ENCODE measurements at regions not wholly inside any gene's neighbourhood (a gene's known extent, or its start where the extent isn't known, plus 50 kb on each side); places are given as distances from the start of the nearest gene placed in this dataset.

DNA sequence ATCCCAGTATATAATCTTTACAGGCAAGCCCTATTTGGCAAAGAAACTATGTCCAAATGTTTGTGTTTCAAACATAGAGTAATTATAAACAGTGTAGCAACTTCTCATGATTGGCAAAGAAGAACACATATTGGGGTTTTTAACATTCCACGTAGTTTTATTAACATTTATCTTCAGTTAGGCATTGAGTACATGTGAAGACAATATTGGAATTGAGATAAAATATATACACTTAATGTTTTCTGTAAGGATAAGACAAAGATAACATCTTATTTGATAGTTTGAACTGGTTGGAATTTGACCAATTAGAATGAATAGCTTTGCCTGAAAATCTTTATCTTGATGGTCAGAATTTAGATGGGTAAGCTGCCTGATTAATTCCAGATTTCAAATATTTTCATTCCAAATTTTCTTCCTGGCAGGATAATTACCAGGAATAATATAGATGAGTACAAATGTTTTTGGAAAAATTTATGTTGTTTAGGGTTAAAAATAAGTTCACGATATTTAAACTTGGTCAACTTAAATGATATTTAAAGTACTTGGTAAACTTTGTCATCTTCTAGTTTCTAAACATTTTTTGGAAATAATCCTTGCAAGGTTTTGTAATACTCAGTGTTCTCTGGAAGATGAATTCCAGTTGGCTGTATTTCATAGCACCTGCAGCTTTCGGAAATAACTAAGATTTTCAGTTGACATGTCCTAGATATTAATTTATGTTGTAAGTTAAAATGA lies 536.5 kb upstream of the SPRY2 start:
- no peak overlapping the region for H3K14ac ChIP-seq (replicated peaks; ENCODE audit: low read depth, low read length)
- BruUV-seq (replicated peaks) = no TSS peak
- H3K4me3 ChIP-seq (ENCODE audit: insufficient read depth, low read depth, low read length) = no peak overlapping the region

More for the DNA sequence above, 536.5 kb upstream of the SPRY2 start:
- no peak overlapping the region for H2BK120ac ChIP-seq (ENCODE audit: low read depth, low read length)
- no peaks in the 10 kb centered on the region for H4K20me1 ChIP-seq (ENCODE audit: insufficient read depth, low read length)
- H3K18ac ChIP-seq (ENCODE audit: low read depth, low read length) = no peak overlapping the region
- TF ChIP-seq MAZ (IDR thresholded peaks at IDR 0.05; ENCODE audit: borderline replicate concordance, low read depth, low read length) (no peak), RFX5 (IDR thresholded peaks at IDR 0.05; ENCODE audit: low read depth, low read length) (no peak), POLR2A (IDR thresholded peaks at IDR 0.05; ENCODE audit: low read depth, low read length) (no peak), ELK1 (IDR thresholded peaks at IDR 0.05; ENCODE audit: borderline replicate concordance, low read depth, low read length) (no peak)
- no peak overlapping the region for H3K56ac ChIP-seq (ENCODE audit: extremely low read depth, insufficient read depth, low read length)
- in situ Hi-C loops (cut with MboI; ENCODE audit: low sequenced_read_pairs) = no loop called here
- H3K23ac ChIP-seq (ENCODE audit: low read depth, low read length) = no peak overlapping the region
- dilution Hi-C loops (cut with HindIII; ENCODE audit: low sequenced_read_pairs, unreplicated experiment) = no loop called here
- H2BK15ac ChIP-seq (ENCODE audit: low read depth, low read length) = no peak overlapping the region
- no peak overlapping the region for H4K91ac ChIP-seq (ENCODE audit: insufficient read depth, low read depth, low read length)
- H4K8ac ChIP-seq (ENCODE audit: low read depth in 2 of 2, low read length in 2 of 2) = no peak overlapping the region
- H3K9me1 ChIP-seq (ENCODE audit: insufficient read depth, low read length) = no peaks in the 10 kb centered on the region
- H2AK9ac ChIP-seq (replicated peaks; ENCODE audit: low read depth, low read length, poor library complexity) = no peak overlapping the region
- no peak overlapping the region for H3K27ac ChIP-seq (ENCODE audit: insufficient read depth, low read length)
- no peaks in the 10 kb centered on the region for H3K27me3 ChIP-seq (ENCODE audit: control insufficient read depth, insufficient read depth, low read length)
- no peak overlapping the region for H2BK20ac ChIP-seq (ENCODE audit: low read depth, low read length)
- H3K4me1 ChIP-seq (ENCODE audit: control insufficient read depth, insufficient read depth, low read length) = no peaks in the 10 kb centered on the region
- H2AK5ac ChIP-seq (ENCODE audit: low read depth, low read length) = no peak overlapping the region
- ChIA-PET CTCF (no interaction called here), POLR2A (ENCODE audit: unreplicated experiment) (no interaction called here)
- intact Hi-C loops (cut with micrococcal nuclease) = no loop called here
- H3K4me2 ChIP-seq (ENCODE audit: low read depth, low read length) = no peak overlapping the region
- no peak overlapping the region for H2AFZ ChIP-seq (replicated peaks; ENCODE audit: low read length, poor library complexity)
- H4K5ac ChIP-seq (ENCODE audit: low read depth, low read length) = no peak overlapping the region
- H3K4ac ChIP-seq (ENCODE audit: low read depth, low read length) = no peak overlapping the region
- ATAC-seq (ENCODE audit: low read depth) = no peak
- H3K9ac ChIP-seq (ENCODE audit: low read depth, low read length) = no peak overlapping the region
- no peak overlapping the region for H2BK5ac ChIP-seq (ENCODE audit: low read depth, low read length, poor library complexity, severe bottlenecking)
- no CpG with 5 or more reads among the region's 3 CpGs for WGBS, 2 experiments (ENCODE audit: extremely low coverage in 2 of 2, insufficient read length in 1 of 2)
- H3K79me1 ChIP-seq (ENCODE audit: low read depth in 1 of 2, low read length in 2 of 2) = no peaks in the 10 kb centered on the region
- no peak for DNase-seq
- no peaks in the 10 kb centered on the region for H3K36me3 ChIP-seq (ENCODE audit: control insufficient read depth, insufficient read depth, low read length)
- H3K9me3 ChIP-seq (ENCODE audit: control insufficient read depth, insufficient read depth, low read length) = peaks cover 2% of the 10 kb centered on the region; the same call in 1 of the 2 replicates

All from IMR-90 (cell line).